Stimulated activated CD8-positive, alpha-beta memory T cell treated with anti-CD3 and anti-CD28 coated beads, Interleukin-15, amount 100 ng/mL, for 48 hours (primary cell): ENCODE measurements at regions not wholly inside any gene's neighbourhood (a gene's known extent, or its start where the extent isn't known, plus 50 kb on each side); places are given as distances from the start of the nearest gene placed in this dataset.

Experiments used
- DNase-seq, 2 donors: peaks; one replicate each; pipeline ENCODE4 v3.0.0-alpha.2; 2020; ENCODE audit warnings: low read depth in 2 of 2

- no peak for DNase-seq
Measured at GRCh38 chr3:94985778-94986177, 922.9 kb downstream of the NSUN3 start.

DNA sequence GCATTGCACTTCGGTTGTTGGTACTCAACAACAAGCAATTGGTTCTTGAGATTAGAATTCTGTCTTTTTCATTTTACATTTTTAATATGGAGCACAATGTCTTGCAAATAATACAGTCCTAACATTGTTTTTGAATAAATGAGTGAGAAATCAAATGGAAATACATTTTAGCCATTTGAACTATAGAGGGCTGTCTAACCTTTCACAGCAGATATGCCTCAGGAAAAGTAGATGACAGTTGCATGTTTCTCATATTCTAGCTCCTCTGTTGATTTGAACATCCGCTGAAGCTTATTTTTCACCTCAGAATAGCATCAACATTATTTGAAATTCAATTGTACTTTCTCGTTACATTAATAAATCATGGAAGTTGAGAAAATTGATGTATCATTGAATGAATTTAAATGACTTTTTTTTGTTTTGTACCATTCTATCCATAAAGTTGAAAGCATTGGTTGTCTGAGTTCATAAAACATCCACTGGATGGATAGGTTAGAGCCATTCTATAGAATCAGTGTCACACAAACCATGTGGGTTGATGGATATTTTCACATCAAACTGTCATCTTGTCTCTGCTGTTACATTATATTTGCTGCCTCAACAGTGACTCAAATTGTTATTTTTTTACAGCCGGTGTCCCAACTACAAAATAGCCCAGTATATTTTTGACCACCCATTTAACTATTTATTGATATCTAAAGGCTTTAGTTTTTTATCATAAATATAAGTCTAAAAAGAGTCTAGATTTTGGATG, 928.3 kb downstream of the NSUN3 start:
- DNase-seq, result no peak

- DNase-seq, result no peak
Measured at GRCh38 chr3:94996743-94997142, 933.9 kb downstream of the NSUN3 start.

- no peak for DNase-seq
Measured at GRCh38 chr3:95002438-95003046, 939.7 kb downstream of the NSUN3 start.

- DNase-seq, result no peak
Measured at GRCh38 chr3:95028688-95029087, 965.8 kb downstream of the NSUN3 start.

GRCh38 chr3:95029644-95030043, 966.8 kb downstream of the NSUN3 start:
- no peak for DNase-seq

GRCh38 chr3:95036526-95037021, 973.7 kb downstream of the NSUN3 start:
- no peak for DNase-seq

GRCh38 chr3:95037097-95037496, 974.2 kb downstream of the NSUN3 start:
- no peak for DNase-seq

DNA sequence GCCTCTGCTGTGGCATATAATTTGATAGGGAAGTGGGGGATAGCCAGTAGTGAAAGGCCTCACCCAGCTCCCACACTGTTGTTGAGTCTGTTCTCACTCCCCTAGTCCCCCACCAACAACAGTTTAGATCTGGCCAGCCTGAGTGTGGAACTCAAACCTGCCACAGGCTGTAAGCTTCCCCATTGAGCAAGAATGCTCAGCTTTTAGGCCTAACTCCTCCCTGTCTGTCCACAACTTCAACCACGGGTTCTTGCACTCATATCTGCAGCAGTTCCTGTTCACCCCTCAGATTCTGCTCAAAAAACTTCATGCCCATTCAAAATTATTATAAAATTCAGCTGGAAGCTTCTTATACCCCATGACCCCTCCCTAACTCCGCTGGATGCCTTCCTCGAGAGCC, 975.1 kb downstream of the NSUN3 start:
- DNase-seq, result no peak

GRCh38 chr3:95044101-95044500, 981.2 kb downstream of the NSUN3 start:
- no peak for DNase-seq

- no peak for DNase-seq
Measured at GRCh38 chr3:95048564-95048963, 985.7 kb downstream of the NSUN3 start.

DNA sequence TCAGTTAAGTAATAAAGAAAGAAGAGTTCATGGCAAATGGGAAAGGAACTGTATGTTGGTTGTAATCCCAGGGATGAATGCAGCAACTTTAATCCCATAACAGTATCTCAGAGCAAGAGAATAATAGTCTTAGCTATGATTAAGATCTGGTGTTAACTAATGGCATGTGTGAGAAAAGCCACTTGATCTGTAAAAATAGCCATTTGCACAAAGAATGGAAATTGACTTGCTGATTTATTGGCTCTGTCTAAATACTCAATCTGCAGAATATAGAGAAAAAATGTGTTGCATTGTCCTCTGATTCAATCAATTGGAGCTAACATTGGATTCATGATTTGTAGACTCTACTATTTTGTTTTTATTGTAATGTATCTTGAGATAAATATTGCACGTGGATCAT, 987.0 kb downstream of the NSUN3 start:
- no peak for DNase-seq

- DNase-seq, result no peak
Measured at GRCh38 chr3:95055288-95055687, 992.4 kb downstream of the NSUN3 start.

DNA sequence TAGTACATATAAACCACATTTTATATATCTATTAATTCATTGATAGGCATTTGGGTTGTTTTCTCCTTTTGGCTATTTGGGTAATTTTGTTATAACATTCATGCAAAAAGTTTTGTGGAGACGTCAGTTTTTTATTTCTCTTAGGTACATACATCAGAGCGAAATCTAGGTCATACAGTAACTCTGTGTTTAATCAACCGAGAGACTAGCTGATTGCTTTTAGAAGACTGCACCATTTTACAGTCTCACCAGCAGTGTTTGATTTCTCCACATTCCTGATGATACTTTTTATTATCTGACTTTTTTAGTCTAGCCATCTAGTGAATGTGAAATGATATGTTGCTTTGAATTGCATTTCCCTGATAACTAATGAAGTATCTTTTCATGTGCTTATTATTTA, 1019.3 kb downstream of the NSUN3 start:
- no peak for DNase-seq

- no peak for DNase-seq
Measured at GRCh38 chr3:95084738-95085137, 1021.9 kb downstream of the NSUN3 start.

GRCh38 chr3:95088464-95088863, 1025.6 kb downstream of the NSUN3 start:
- DNase-seq, result no peak

DNA sequence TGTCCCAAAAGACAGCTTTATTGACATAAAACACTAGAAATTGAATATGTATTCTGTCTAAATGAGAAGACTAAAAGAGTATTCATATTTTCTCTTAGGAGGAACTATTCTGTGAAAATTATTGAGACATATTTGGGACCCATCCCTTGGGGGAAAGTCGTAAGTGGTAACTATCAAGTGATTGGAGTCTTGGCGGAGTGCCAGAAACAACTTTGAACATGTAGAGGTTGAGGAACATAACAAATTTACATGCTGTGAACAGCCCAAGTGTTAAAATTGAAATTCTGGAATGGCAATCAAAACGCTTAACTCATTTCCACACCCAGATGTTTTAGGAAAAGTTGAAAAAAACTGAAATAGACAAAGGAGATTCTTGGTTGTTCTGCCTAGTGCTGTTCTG, 1034.6 kb downstream of the NSUN3 start:
- no peak for DNase-seq

GRCh38 chr3:95120921-95121320, 1058.1 kb downstream of the NSUN3 start:
- no peak for DNase-seq

DNA sequence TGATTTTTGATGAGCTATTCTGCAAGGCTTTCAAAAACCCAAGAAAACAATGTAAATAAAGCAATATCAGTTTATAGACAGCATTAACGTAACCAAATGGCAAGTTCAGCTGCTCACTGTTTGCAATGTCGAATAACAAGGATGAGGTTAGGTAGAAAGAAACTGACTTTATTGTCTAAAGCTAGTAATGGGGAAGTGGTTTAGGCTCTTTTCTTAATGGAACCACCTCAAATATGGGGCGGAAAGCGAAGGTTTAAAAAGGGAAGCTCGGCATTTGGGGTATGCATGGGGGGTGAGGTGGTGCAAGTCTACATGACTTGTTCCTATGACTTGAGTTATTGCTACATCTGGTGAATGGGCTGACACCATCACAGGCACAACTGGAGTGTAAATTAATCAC, 1060.2 kb downstream of the NSUN3 start:
- DNase-seq, result no peak

- DNase-seq, result no peak
Measured at GRCh38 chr3:95134693-95135413, 1072.0 kb downstream of the NSUN3 start.

DNA sequence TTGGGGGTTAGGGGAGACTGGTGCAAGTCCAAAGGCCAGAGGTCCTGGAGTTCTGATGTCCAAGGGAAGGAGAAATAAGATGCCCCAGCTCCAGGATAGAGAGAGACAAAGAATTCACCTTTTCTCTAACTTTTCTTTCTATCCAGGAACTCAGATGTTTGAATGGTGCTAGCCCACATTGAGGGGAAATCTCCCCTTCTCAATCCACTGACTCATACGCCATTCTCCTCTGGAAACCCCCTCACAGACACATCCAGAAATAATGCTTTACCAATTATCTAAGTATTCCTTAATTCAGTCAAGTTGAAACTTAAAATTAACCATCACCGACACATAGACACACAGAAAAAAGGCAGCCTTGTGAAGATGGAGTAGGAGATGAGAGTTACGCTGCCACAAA, 1085.2 kb downstream of the NSUN3 start:
- DNase-seq, result no peak

DNA sequence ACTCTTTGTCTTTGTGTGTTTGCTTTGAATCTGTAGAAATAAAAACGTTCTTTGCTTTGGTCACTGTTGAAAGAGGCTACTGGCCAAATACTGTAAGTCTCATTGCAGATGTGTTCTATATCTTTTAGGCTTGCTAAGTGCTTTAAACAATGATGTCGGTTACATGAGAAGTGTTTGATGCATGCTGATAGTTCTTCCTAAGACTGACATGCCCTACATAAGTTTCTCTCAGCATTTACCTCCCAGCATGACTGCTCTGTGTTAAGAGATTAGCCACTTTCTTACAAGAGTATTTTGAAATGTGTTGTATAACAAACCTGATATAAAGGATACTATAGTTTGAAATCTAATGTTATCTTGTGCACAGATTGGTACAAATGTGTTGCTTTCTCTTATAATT, 1088.7 kb downstream of the NSUN3 start:
- no peak for DNase-seq

GRCh38 chr3:95154766-95155165, 1091.9 kb downstream of the NSUN3 start:
- no peak for DNase-seq
